ENCODE measurements at regions not wholly inside any gene's neighbourhood (a gene's known extent, or its start where the extent isn't known, plus 50 kb on each side); places are given as distances from the start of the nearest gene placed in this dataset.
"Not testable (repeated sequence)": the region's sequence is repeated elsewhere in the genome, so short reads cannot be mapped to it uniquely, and the experiment has no call there.

- H3K4me3 ChIP-seq (ENCODE audit: low read depth in 1 of 5, low read length in 5 of 5), result no peak overlapping the region
- no peaks in the 10 kb centered on the region for H3K36me3 ChIP-seq (ENCODE audit: control insufficient read depth in 5 of 5, insufficient read depth in 5 of 5, low read length in 5 of 5)
- H3K4me1 ChIP-seq (ENCODE audit: control insufficient read depth in 5 of 5, insufficient read depth in 5 of 5, low read length in 5 of 5), result no peaks in the 10 kb centered on the region
- H3K9me3 ChIP-seq (ENCODE audit: control insufficient read depth in 5 of 5, low read length in 5 of 5), result no peaks in the 10 kb centered on the region
- H3K9ac ChIP-seq (ENCODE audit: low read length in 5 of 5), result no peak overlapping the region
- H3K27me3 ChIP-seq (ENCODE audit: control insufficient read depth in 5 of 5, insufficient read depth in 4 of 5, low read length in 5 of 5), result no peaks in the 10 kb centered on the region
- H3K27ac ChIP-seq (ENCODE audit: low read depth, low read length), result no peak overlapping the region
These were observed 947.0 kb downstream of the GALC start for GRCh38 chr14:87045956-87046355.

- Histone ChIP-seq H3K4me3 (ENCODE audit: low read depth in 1 of 5, low read length in 5 of 5) (no peak overlapping the region), H3K36me3 (ENCODE audit: control insufficient read depth in 5 of 5, insufficient read depth in 5 of 5, low read length in 5 of 5) (no peaks in the 10 kb centered on the region), H3K9me3 (ENCODE audit: control insufficient read depth in 5 of 5, low read length in 5 of 5) (no peaks in the 10 kb centered on the region), H3K27me3 (ENCODE audit: control insufficient read depth in 5 of 5, insufficient read depth in 4 of 5, low read length in 5 of 5) (no peaks in the 10 kb centered on the region), H3K4me1 (ENCODE audit: control insufficient read depth in 5 of 5, insufficient read depth in 5 of 5, low read length in 5 of 5) (no peaks in the 10 kb centered on the region), H3K9ac (ENCODE audit: low read length in 5 of 5) (no peak overlapping the region), H3K27ac (ENCODE audit: low read depth, low read length) (no peak overlapping the region)
These were observed 947.7 kb downstream of the GALC start for GRCh38 chr14:87045246-87045645.

GRCh38 chr14:87044807-87045206 is 948.2 kb downstream of the GALC start:
- no peaks in the 10 kb centered on the region for H3K4me1 ChIP-seq (ENCODE audit: control insufficient read depth in 5 of 5, insufficient read depth in 5 of 5, low read length in 5 of 5)

GRCh38 chr14:87043667-87044200 is 949.2 kb downstream of the GALC start:
- Histone ChIP-seq H3K9me3 (ENCODE audit: control insufficient read depth in 5 of 5, low read length in 5 of 5) (no peaks in the 10 kb centered on the region), H3K4me1 (ENCODE audit: control insufficient read depth in 5 of 5, insufficient read depth in 5 of 5, low read length in 5 of 5) (no peaks in the 10 kb centered on the region), H3K27ac (ENCODE audit: low read depth, low read length) (no peak overlapping the region), H3K4me3 (ENCODE audit: low read depth in 1 of 5, low read length in 5 of 5) (no peak overlapping the region), H3K36me3 (ENCODE audit: control insufficient read depth in 5 of 5, insufficient read depth in 5 of 5, low read length in 5 of 5) (no peaks in the 10 kb centered on the region), H3K27me3 (ENCODE audit: control insufficient read depth in 5 of 5, insufficient read depth in 4 of 5, low read length in 5 of 5) (no peaks in the 10 kb centered on the region), H3K9ac (ENCODE audit: low read length in 5 of 5) (no peak overlapping the region)

More at GRCh38 chr14:87044807-87045206, 948.2 kb downstream of the GALC start:
- Histone ChIP-seq H3K4me3 (ENCODE audit: low read depth in 1 of 5, low read length in 5 of 5) (no peak overlapping the region), H3K36me3 (ENCODE audit: control insufficient read depth in 5 of 5, insufficient read depth in 5 of 5, low read length in 5 of 5) (no peaks in the 10 kb centered on the region), H3K27me3 (ENCODE audit: control insufficient read depth in 5 of 5, insufficient read depth in 4 of 5, low read length in 5 of 5) (no peaks in the 10 kb centered on the region), H3K27ac (ENCODE audit: low read depth, low read length) (no peak overlapping the region), H3K9ac (ENCODE audit: low read length in 5 of 5) (no peak overlapping the region), H3K9me3 (ENCODE audit: control insufficient read depth in 5 of 5, low read length in 5 of 5) (no peaks in the 10 kb centered on the region)

GRCh38 chr14:87042354-87042753 is 950.6 kb downstream of the GALC start:
- H3K9ac ChIP-seq (ENCODE audit: low read length in 5 of 5), result no peak overlapping the region
- no peak overlapping the region for H3K27ac ChIP-seq (ENCODE audit: low read depth, low read length)
- H3K27me3 ChIP-seq (ENCODE audit: control insufficient read depth in 5 of 5, insufficient read depth in 4 of 5, low read length in 5 of 5), result no peaks in the 10 kb centered on the region
- H3K9me3 ChIP-seq (ENCODE audit: control insufficient read depth in 5 of 5, low read length in 5 of 5), result no peaks in the 10 kb centered on the region
- H3K36me3 ChIP-seq (ENCODE audit: control insufficient read depth in 5 of 5, insufficient read depth in 5 of 5, low read length in 5 of 5), result no peaks in the 10 kb centered on the region
- no peak overlapping the region for H3K4me3 ChIP-seq (ENCODE audit: low read depth in 1 of 5, low read length in 5 of 5)
- H3K4me1 ChIP-seq (ENCODE audit: control insufficient read depth in 5 of 5, insufficient read depth in 5 of 5, low read length in 5 of 5), result no peaks in the 10 kb centered on the region

GRCh38 chr14:87041290-87042020 is 951.5 kb downstream of the GALC start:
- H3K27me3 ChIP-seq (ENCODE audit: control insufficient read depth in 5 of 5, insufficient read depth in 4 of 5, low read length in 5 of 5), result no peaks in the 10 kb centered on the region
- H3K36me3 ChIP-seq (ENCODE audit: control insufficient read depth in 5 of 5, insufficient read depth in 5 of 5, low read length in 5 of 5), result no peaks in the 10 kb centered on the region

GRCh38 chr14:87034680-87035079 is 958.3 kb downstream of the GALC start:
- H3K36me3 ChIP-seq (ENCODE audit: control insufficient read depth in 5 of 5, insufficient read depth in 5 of 5, low read length in 5 of 5), result no peaks in the 10 kb centered on the region
- H3K9me3 ChIP-seq (ENCODE audit: control insufficient read depth in 5 of 5, low read length in 5 of 5), result no peaks in the 10 kb centered on the region
- H3K27ac ChIP-seq (ENCODE audit: low read depth, low read length), result no peak overlapping the region
- no peaks in the 10 kb centered on the region for H3K4me1 ChIP-seq (ENCODE audit: control insufficient read depth in 5 of 5, insufficient read depth in 5 of 5, low read length in 5 of 5)
- no peak overlapping the region for H3K9ac ChIP-seq (ENCODE audit: low read length in 5 of 5)
- H3K27me3 ChIP-seq (ENCODE audit: control insufficient read depth in 5 of 5, insufficient read depth in 4 of 5, low read length in 5 of 5), result no peaks in the 10 kb centered on the region
- H3K4me3 ChIP-seq (ENCODE audit: low read depth in 1 of 5, low read length in 5 of 5), result no peak overlapping the region

More at GRCh38 chr14:87041290-87042020, 951.5 kb downstream of the GALC start:
- Histone ChIP-seq H3K27ac (ENCODE audit: low read depth, low read length) (no peak overlapping the region), H3K9ac (ENCODE audit: low read length in 5 of 5) (no peak overlapping the region), H3K9me3 (ENCODE audit: control insufficient read depth in 5 of 5, low read length in 5 of 5) (no peaks in the 10 kb centered on the region), H3K4me1 (ENCODE audit: control insufficient read depth in 5 of 5, insufficient read depth in 5 of 5, low read length in 5 of 5) (no peaks in the 10 kb centered on the region), H3K4me3 (ENCODE audit: low read depth in 1 of 5, low read length in 5 of 5) (no peak overlapping the region)

- Histone ChIP-seq H3K9ac (ENCODE audit: low read length in 5 of 5) (no peak overlapping the region), H3K4me3 (ENCODE audit: low read depth in 1 of 5, low read length in 5 of 5) (no peak overlapping the region), H3K27me3 (ENCODE audit: control insufficient read depth in 5 of 5, insufficient read depth in 4 of 5, low read length in 5 of 5) (no peaks in the 10 kb centered on the region), H3K27ac (ENCODE audit: low read depth, low read length) (no peak overlapping the region), H3K9me3 (ENCODE audit: control insufficient read depth in 5 of 5, low read length in 5 of 5) (no peaks in the 10 kb centered on the region), H3K4me1 (ENCODE audit: control insufficient read depth in 5 of 5, insufficient read depth in 5 of 5, low read length in 5 of 5) (no peaks in the 10 kb centered on the region), H3K36me3 (ENCODE audit: control insufficient read depth in 5 of 5, insufficient read depth in 5 of 5, low read length in 5 of 5) (no peaks in the 10 kb centered on the region)
These were observed 962.8 kb downstream of the GALC start for GRCh38 chr14:87030197-87030596.

GRCh38 chr14:87020106-87020505 is 972.9 kb downstream of the GALC start:
- H3K27me3 ChIP-seq (ENCODE audit: control insufficient read depth in 5 of 5, insufficient read depth in 4 of 5, low read length in 5 of 5); H3K9ac ChIP-seq (ENCODE audit: low read length in 5 of 5); H3K27ac ChIP-seq (ENCODE audit: low read depth, low read length); H3K4me3 ChIP-seq (ENCODE audit: low read depth in 1 of 5, low read length in 5 of 5); H3K9me3 ChIP-seq (ENCODE audit: control insufficient read depth in 5 of 5, low read length in 5 of 5); H3K4me1 ChIP-seq (ENCODE audit: control insufficient read depth in 5 of 5, insufficient read depth in 5 of 5, low read length in 5 of 5); H3K36me3 ChIP-seq (ENCODE audit: control insufficient read depth in 5 of 5, insufficient read depth in 5 of 5, low read length in 5 of 5): not testable (repeated sequence)

GRCh38 chr14:87018294-87018693 is 974.7 kb downstream of the GALC start:
- H3K9ac ChIP-seq (ENCODE audit: low read length in 5 of 5), result no peak overlapping the region
- no peaks in the 10 kb centered on the region for H3K9me3 ChIP-seq (ENCODE audit: control insufficient read depth in 5 of 5, low read length in 5 of 5)
- no peaks in the 10 kb centered on the region for H3K4me1 ChIP-seq (ENCODE audit: control insufficient read depth in 5 of 5, insufficient read depth in 5 of 5, low read length in 5 of 5)
- H3K27ac ChIP-seq (ENCODE audit: low read depth, low read length), result no peak overlapping the region
- H3K4me3 ChIP-seq (ENCODE audit: low read depth in 1 of 5, low read length in 5 of 5), result no peak overlapping the region
- H3K36me3 ChIP-seq (ENCODE audit: control insufficient read depth in 5 of 5, insufficient read depth in 5 of 5, low read length in 5 of 5), result no peaks in the 10 kb centered on the region
- no peaks in the 10 kb centered on the region for H3K27me3 ChIP-seq (ENCODE audit: control insufficient read depth in 5 of 5, insufficient read depth in 4 of 5, low read length in 5 of 5)
